ENCODE measurements at regions not wholly inside any gene's neighbourhood (a gene's known extent, or its start where the extent isn't known, plus 50 kb on each side); places are given as distances from the start of the nearest gene placed in this dataset.

DNA sequence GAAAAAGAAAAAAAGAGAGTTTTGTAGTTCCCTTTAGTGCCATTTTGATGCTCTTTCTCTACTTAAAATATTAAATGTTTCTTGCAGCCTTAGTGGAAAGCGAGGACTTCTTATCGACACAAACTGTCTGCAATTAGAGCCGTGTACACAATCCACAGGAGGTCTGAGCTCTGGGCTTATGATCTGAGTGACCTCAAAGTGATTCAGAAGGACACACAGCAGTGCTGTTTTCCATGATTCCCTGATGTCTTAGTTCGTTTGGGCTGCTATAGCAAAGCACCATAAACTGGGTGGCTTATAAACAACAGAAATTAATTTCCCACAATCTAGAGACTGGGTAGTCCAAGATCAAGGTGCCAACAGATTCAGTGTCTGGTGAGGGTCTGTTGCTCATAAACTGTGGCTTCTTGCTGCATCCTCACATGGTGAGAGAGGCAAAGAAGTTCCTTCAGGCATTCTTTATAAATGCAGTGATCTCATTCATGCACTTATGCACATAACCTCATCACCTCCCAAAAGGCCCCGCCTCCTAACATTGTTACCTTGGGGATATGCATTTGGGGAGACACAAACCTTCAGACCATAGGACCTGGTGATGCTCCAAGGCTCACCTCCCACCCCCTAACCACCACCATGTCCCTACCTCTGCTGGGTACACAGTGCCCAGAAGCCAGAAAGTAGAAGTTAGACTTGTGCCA, 204.5 kb upstream of the GHITM start:
- H3K9me3 ChIP-seq: no peaks in the 10 kb centered on the region
- POLR2A ChIA-PET: no interaction called here
- CTCF ChIA-PET: no interaction called here
- no peak overlapping the region for H3K4me3 ChIP-seq
- 1% methylated on average over 5 of the region's 5 CpGs for WGBS (ENCODE audit: missing lambda C conversion rate)
- H3K4me1 ChIP-seq: no peaks in the 10 kb centered on the region
- H3K4me2 ChIP-seq: no peak overlapping the region
- no peak for DNase-seq (ENCODE audit: low read depth in 1 of 2, low spot score in 1 of 2)
- no peak for ATAC-seq
- TF ChIP-seq GATA3 (IDR thresholded peaks at IDR 0.05; ENCODE audit: borderline replicate concordance) (no peak), CBX2 (IDR thresholded peaks at IDR 0.05; ENCODE audit: borderline replicate concordance, low read depth) (no peak), CEBPB (IDR thresholded peaks at IDR 0.05) (no peak), HOXB13 (CRISPR knock-in tag; IDR thresholded peaks at IDR 0.05; ENCODE audit: low read depth) (no peak), NPAS2 (CRISPR knock-in tag; IDR thresholded peaks at IDR 0.05; ENCODE audit: borderline replicate concordance) (no peak), SMC3 (IDR thresholded peaks at IDR 0.05) (no peak), ESRRA (IDR thresholded peaks at IDR 0.05; ENCODE audit: borderline replicate concordance, low read length) (no peak), MAFK (IDR thresholded peaks at IDR 0.05; ENCODE audit: partially characterized antibody) (no peak), JUN (IDR thresholded peaks at IDR 0.05) (no peak), FOSL2 (IDR thresholded peaks at IDR 0.05) (no peak), FOSL2 (CRISPR knock-in tag; IDR thresholded peaks at IDR 0.05) (no peak), REST (IDR thresholded peaks at IDR 0.05) (no peak), SREBF2 (IDR thresholded peaks at IDR 0.05) (no peak), EHMT2 (IDR thresholded peaks at IDR 0.05; ENCODE audit: low read depth) (no peak), USF2 (IDR thresholded peaks at IDR 0.05) (no peak), ZSCAN20 (CRISPR knock-in tag; IDR thresholded peaks at IDR 0.05) (no peak), RFX5 (IDR thresholded peaks at IDR 0.05) (no peak), CTCF (IDR thresholded peaks at IDR 0.05) (no peak), POLR2A (IDR thresholded peaks at IDR 0.05; ENCODE audit: low read length) (no peak)
- no peak overlapping the region for H3K27ac ChIP-seq
- FAIRE-seq: no peak

DNA sequence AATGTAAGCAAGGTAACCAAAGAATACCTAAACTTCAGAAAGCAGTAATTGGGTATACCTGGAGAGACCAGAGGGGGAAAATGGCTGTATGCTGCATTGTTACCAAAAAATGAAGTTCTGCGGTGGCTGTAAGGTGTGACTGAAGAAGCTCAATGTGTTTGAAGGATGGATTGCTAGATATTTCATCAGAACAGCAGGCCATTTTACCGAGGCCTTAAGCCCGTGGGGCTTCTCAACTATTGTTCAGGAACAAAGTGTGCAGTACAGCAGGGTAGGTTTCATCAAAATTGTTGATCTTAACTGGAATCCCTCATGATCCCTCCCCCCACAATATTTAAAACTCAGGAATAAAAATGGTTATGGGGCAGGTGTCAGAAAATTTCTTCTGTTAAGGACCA, 204.0 kb upstream of the GHITM start:
- POLR2A ChIA-PET: no interaction called here
- Histone ChIP-seq H3K4me3 (no peak overlapping the region), H3K9me3 (no peaks in the 10 kb centered on the region), H3K4me1 (no peaks in the 10 kb centered on the region), H3K4me2 (no peak overlapping the region), H3K27ac (no peak overlapping the region)
- WGBS (ENCODE audit: missing lambda C conversion rate): 17% methylated on average over 3 of the region's 3 CpGs
- CTCF ChIA-PET: no interaction called here
- DNase-seq (ENCODE audit: low read depth in 1 of 2, low spot score in 1 of 2) (no peak), ATAC-seq (no peak), FAIRE-seq (no peak)
- TF ChIP-seq RCOR1 (IDR thresholded peaks at IDR 0.05; ENCODE audit: low read depth, low read length) (no peak), SREBF2 (IDR thresholded peaks at IDR 0.05) (no peak), REST (IDR thresholded peaks at IDR 0.05) (no peak), CBX8 (IDR thresholded peaks at IDR 0.05) (no peak)
- TF ChIP-seq, protein P1, sequence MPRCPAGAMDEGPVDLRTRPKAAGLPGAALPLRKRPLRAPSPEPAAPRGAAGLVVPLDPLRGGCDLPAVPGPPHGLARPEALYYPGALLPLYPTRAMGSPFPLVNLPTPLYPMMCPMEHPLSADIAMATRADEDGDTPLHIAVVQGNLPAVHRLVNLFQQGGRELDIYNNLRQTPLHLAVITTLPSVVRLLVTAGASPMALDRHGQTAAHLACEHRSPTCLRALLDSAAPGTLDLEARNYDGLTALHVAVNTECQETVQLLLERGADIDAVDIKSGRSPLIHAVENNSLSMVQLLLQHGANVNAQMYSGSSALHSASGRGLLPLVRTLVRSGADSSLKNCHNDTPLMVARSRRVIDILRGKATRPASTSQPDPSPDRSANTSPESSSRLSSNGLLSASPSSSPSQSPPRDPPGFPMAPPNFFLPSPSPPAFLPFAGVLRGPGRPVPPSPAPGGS (IDR thresholded peaks at IDR 0.05): no peak

All from A549 (cell line).